Neural cell (in vitro differentiated cells): ENCODE measurements at regions not wholly inside any gene's neighbourhood (a gene's known extent, or its start where the extent isn't known, plus 50 kb on each side); places are given as distances from the start of the nearest gene placed in this dataset.
"Not testable (repeated sequence)": the region's sequence is repeated elsewhere in the genome, so short reads cannot be mapped to it uniquely, and the experiment has no call there.

Experiments
- H2AFZ ChIP-seq: fragments of 200-600, 300-800 bp; sonication (generic), shearing (Covaris generic); 2 replicates; pipeline ENCODE4 v1.6.0; 2014; ENCODE audit warnings: low read depth, mild to moderate bottlenecking, antibody characterized with exemption, low read length, moderate library complexity
- H3F3A ChIP-seq: fragments of 200-600 bp; shearing (Covaris generic); 2 replicates; pipeline ENCODE4 v1.6.1; 2016; ENCODE audit warnings: mild to moderate bottlenecking, moderate library complexity, mixed read lengths, antibody characterized with exemption, low read length; ENCODE audit not compliant: insufficient read depth, poor library complexity, severe bottlenecking
- H3K27ac ChIP-seq: fragments of 200-600, 300-800 bp; sonication (generic), shearing (Covaris generic); 2 replicates; pipeline ENCODE4 v1.5.1; 2014; ENCODE audit warnings: mild to moderate bottlenecking, low read length, moderate library complexity
- H3K27me3 ChIP-seq: fragments of 300-800, 200-600 bp; sonication (generic), shearing (Covaris generic); 2 replicates; pipeline ENCODE4 v1.6.0; 2014; ENCODE audit warnings: mild to moderate bottlenecking, low read depth, low read length, moderate library complexity; ENCODE audit not compliant: insufficient read depth
- H3K36me3 ChIP-seq: fragments of 300-800, 200-600 bp; sonication (generic), shearing (Covaris generic); 2 replicates; pipeline ENCODE4 v1.5.1; 2014; ENCODE audit warnings: mild to moderate bottlenecking, antibody characterized with exemption, low read length, moderate library complexity; ENCODE audit not compliant: insufficient read depth
- H3K4me2 ChIP-seq: fragments of 300-800, 200-600 bp; sonication (generic), shearing (Covaris generic); 2 replicates; pipeline ENCODE4 v1.6.0; 2014; ENCODE audit warnings: mild to moderate bottlenecking, low read length
- H3K4me3 ChIP-seq: fragments of 300-800, 200-600 bp; sonication (generic), shearing (Covaris generic); 2 replicates; pipeline ENCODE4 v1.5.1; 2014; ENCODE audit warnings: mild to moderate bottlenecking, low read length, moderate library complexity
- H3K79me2 ChIP-seq: fragments of 200-600 bp; shearing (Covaris generic); replicated peaks from 2 replicates; pipeline ENCODE4 v1.6.0; 2014; ENCODE audit warnings: mild to moderate bottlenecking, low read length, moderate library complexity; ENCODE audit not compliant: insufficient read depth
- H3K9ac ChIP-seq: fragments of 300-800, 200-600 bp; sonication (generic), shearing (Covaris generic); 2 replicates; pipeline ENCODE4 v1.6.1; 2016; ENCODE audit warnings: mild to moderate bottlenecking, low read length, mixed read lengths
- H3K9me2 ChIP-seq: fragments of 200-600 bp; shearing (Covaris generic); 2 replicates; pipeline ENCODE4 v1.6.1; 2016; ENCODE audit warnings: mild to moderate bottlenecking, low read length, mixed read lengths; ENCODE audit not compliant: insufficient read depth
- H3K9me3 ChIP-seq: fragments of 200-600, 300-800 bp; sonication (generic), shearing (Covaris generic); 2 replicates; pipeline ENCODE4 v1.6.1; 2016; ENCODE audit warnings: mild to moderate bottlenecking, mixed run types, low read length, moderate library complexity, mixed read lengths
- H4K20me1 ChIP-seq: fragments of 200-600 bp; shearing (Covaris generic); 2 replicates; pipeline ENCODE4 v1.6.1; 2016; ENCODE audit warnings: mild to moderate bottlenecking, mixed run types; ENCODE audit not compliant: insufficient read depth
- EP300 ChIP-seq: fragments of 450-650 bp; conservative IDR thresholded peaks from 2 replicates; pipeline ENCODE4 v1.6.1; 2014; ENCODE audit warnings: antibody characterized with exemption, mild to moderate bottlenecking, moderate library complexity; ENCODE audit not compliant: poor library complexity, severe bottlenecking
- EZH2 ChIP-seq: fragments of 200-600, 300-800 bp; shearing (Covaris generic), sonication (generic); IDR thresholded peaks from 2 replicates; pipeline ENCODE4 v1.6.1; 2014; ENCODE audit warnings: antibody characterized with exemption, low read length, borderline replicate concordance, mild to moderate bottlenecking; ENCODE audit not compliant: insufficient read depth, poor library complexity, severe bottlenecking
- MXI1 ChIP-seq: fragments of 450-650 bp; conservative IDR thresholded peaks from 2 replicates; pipeline ENCODE4 v1.6.1; 2014; ENCODE audit warnings: antibody characterized with exemption, mild to moderate bottlenecking; ENCODE audit not compliant: poor library complexity, severe bottlenecking
- POLR2AphosphoS5 ChIP-seq: IDR thresholded peaks from 2 replicates; pipeline ENCODE4 v1.6.1; 2012
- RAD21 ChIP-seq: fragments of 450-650 bp; conservative IDR thresholded peaks from 2 replicates; pipeline ENCODE4 v1.6.1; 2014; ENCODE audit warnings: antibody characterized with exemption, mild to moderate bottlenecking, moderate library complexity
- SMC3 ChIP-seq: fragments of 450-650 bp; conservative IDR thresholded peaks from 2 replicates; pipeline ENCODE4 v1.6.1; 2014; ENCODE audit warnings: antibody characterized with exemption, mild to moderate bottlenecking, moderate library complexity; ENCODE audit not compliant: poor library complexity
- TAF1 ChIP-seq: IDR thresholded peaks from 2 replicates; pipeline ENCODE4 v1.6.1; 2012; ENCODE audit warnings: low read depth
- TF ChIP-seq, protein P1 (sequence below): IDR thresholded peaks from 2 replicates; pipeline ENCODE4 v1.6.1; 2012; ENCODE audit warnings: borderline replicate concordance
- TF ChIP-seq, protein P2 (sequence below): fragments of 450-650 bp; IDR thresholded peaks from 2 replicates; pipeline ENCODE4 v1.5.1; 2014; ENCODE audit warnings: antibody characterized with exemption, mild to moderate bottlenecking, moderate library complexity; ENCODE audit not compliant: poor library complexity, severe bottlenecking

DNA sequence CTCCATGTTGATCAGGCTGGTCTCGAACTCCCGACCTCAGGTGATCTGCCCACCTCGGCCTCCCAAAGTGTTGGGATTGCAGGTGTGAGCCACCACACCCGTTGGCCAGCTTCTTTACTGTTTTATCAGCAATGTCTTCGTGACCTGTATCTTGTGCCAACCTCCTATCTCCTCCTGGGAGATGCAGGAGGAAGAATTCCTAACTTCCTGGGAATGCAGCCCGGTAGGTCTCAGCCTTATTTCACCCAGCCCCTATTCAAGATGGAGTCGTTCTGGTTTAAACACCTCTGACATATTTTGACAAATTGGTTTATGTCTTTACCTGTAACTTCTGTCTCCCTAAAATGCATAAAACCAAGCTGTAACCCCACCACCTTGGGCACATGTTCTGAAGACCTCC is 491.3 kb upstream of the AUTS2 start:
- H3K27me3 ChIP-seq = not testable (repeated sequence)

DNA sequence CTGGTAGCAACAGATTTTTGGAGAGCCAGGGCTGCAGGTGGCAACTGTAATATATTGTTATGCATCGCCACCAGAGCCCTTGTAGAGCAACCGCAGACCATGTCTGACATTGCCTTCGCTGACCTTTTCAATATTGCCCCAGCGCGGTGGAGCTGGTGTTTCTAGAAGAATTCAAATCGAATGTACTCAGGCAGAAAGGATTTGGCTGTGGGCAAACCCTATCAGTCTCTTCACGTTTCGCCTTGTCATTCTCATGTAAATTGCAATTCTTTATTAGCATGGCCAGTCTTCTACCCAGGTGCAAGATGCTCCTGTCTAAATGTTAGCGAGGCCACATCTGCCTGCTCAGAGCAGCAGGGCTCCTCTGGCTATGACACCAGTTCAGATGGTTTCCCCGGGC is 490.2 kb upstream of the AUTS2 start:
- Histone ChIP-seq H3K4me2 (no peak overlapping the region), H2AFZ (no peak overlapping the region)

More for the DNA sequence above, 491.3 kb upstream of the AUTS2 start:
- H3K9ac ChIP-seq, H3K36me3 ChIP-seq, H3K9me2 ChIP-seq, H3K4me2 ChIP-seq, H4K20me1 ChIP-seq, H3K4me3 ChIP-seq, H2AFZ ChIP-seq, H3K79me2 ChIP-seq, H3K27ac ChIP-seq, H3F3A ChIP-seq, H3K9me3 ChIP-seq: not testable (repeated sequence)

DNA sequence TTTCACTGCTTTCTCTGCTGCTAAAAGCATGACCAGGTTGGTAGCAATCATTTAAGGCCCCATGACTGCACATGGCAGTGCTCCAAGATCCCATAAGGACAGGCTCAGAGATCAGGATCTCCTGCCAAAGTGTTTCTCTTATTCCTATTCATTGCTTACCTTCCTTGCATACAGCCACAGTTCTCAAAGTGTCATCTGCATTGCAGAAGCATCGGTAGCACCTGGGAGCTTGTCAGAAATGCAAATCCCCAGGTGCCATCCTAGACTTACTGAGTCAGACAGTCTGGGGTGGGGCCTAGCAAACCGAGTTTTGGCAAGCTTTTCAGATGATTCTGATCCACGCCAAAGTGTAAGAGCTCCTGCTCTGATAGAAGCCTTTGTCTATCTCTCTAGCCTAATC is 489.0 kb upstream of the AUTS2 start:
- no peak for TF ChIP-seq POLR2AphosphoS5
- TF ChIP-seq, protein P1, sequence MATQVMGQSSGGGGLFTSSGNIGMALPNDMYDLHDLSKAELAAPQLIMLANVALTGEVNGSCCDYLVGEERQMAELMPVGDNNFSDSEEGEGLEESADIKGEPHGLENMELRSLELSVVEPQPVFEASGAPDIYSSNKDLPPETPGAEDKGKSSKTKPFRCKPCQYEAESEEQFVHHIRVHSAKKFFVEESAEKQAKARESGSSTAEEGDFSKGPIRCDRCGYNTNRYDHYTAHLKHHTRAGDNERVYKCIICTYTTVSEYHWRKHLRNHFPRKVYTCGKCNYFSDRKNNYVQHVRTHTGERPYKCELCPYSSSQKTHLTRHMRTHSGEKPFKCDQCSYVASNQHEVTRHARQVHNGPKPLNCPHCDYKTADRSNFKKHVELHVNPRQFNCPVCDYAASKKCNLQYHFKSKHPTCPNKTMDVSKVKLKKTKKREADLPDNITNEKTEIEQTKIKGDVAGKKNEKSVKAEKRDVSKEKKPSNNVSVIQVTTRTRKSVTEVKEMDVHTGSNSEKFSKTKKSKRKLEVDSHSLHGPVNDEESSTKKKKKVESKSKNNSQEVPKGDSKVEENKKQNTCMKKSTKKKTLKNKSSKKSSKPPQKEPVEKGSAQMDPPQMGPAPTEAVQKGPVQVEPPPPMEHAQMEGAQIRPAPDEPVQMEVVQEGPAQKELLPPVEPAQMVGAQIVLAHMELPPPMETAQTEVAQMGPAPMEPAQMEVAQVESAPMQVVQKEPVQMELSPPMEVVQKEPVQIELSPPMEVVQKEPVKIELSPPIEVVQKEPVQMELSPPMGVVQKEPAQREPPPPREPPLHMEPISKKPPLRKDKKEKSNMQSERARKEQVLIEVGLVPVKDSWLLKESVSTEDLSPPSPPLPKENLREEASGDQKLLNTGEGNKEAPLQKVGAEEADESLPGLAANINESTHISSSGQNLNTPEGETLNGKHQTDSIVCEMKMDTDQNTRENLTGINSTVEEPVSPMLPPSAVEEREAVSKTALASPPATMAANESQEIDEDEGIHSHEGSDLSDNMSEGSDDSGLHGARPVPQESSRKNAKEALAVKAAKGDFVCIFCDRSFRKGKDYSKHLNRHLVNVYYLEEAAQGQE = no peak
- no peak for TF ChIP-seq EZH2
- TF ChIP-seq EP300 = no peak
- no peak for TF ChIP-seq MXI1
- TF ChIP-seq RAD21 = no peak
- H3K9ac ChIP-seq = no peak overlapping the region

More for the DNA sequence above, 490.2 kb upstream of the AUTS2 start:
- Histone ChIP-seq H3K27ac (no peak overlapping the region), H3K27me3 (no peaks in the 10 kb centered on the region), H3K4me3 (no peak overlapping the region), H3F3A (no peaks in the 10 kb centered on the region), H3K9me2 (no peaks in the 10 kb centered on the region), H3K9me3 (no peaks in the 10 kb centered on the region), H3K9ac (no peak overlapping the region), H3K36me3 (no peaks in the 10 kb centered on the region), H4K20me1 (no peaks in the 10 kb centered on the region), H3K79me2 (no peaks in the 10 kb centered on the region)
- no peak for TF ChIP-seq SMC3
- no peak for TF ChIP-seq RAD21
- TF ChIP-seq, protein P1 = no peak
- no peak for TF ChIP-seq MXI1
- TF ChIP-seq EZH2 = no peak
- no peak for TF ChIP-seq EP300
- TF ChIP-seq, protein P2, sequence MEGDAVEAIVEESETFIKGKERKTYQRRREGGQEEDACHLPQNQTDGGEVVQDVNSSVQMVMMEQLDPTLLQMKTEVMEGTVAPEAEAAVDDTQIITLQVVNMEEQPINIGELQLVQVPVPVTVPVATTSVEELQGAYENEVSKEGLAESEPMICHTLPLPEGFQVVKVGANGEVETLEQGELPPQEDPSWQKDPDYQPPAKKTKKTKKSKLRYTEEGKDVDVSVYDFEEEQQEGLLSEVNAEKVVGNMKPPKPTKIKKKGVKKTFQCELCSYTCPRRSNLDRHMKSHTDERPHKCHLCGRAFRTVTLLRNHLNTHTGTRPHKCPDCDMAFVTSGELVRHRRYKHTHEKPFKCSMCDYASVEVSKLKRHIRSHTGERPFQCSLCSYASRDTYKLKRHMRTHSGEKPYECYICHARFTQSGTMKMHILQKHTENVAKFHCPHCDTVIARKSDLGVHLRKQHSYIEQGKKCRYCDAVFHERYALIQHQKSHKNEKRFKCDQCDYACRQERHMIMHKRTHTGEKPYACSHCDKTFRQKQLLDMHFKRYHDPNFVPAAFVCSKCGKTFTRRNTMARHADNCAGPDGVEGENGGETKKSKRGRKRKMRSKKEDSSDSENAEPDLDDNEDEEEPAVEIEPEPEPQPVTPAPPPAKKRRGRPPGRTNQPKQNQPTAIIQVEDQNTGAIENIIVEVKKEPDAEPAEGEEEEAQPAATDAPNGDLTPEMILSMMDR = no peak
- TF ChIP-seq TAF1 = no peak
- no peak for TF ChIP-seq POLR2AphosphoS5

More for the DNA sequence above, 489.0 kb upstream of the AUTS2 start:
- Histone ChIP-seq H3K27me3 (no peaks in the 10 kb centered on the region), H3K4me3 (no peak overlapping the region), H3K27ac (no peak overlapping the region), H3K36me3 (no peaks in the 10 kb centered on the region), H3K9me3 (no peaks in the 10 kb centered on the region), H2AFZ (no peak overlapping the region), H3K9me2 (no peaks in the 10 kb centered on the region), H3F3A (no peaks in the 10 kb centered on the region), H3K4me2 (no peak overlapping the region), H4K20me1 (no peaks in the 10 kb centered on the region), H3K79me2 (no peaks in the 10 kb centered on the region)
